ENCODE measurements at regions not wholly inside any gene's neighbourhood (a gene's known extent, or its start where the extent isn't known, plus 50 kb on each side); places are given as distances from the start of the nearest gene placed in this dataset.

GRCh38 chr4:111631215-111631999 is 513.8 kb upstream of the FAM241A start:
- no peak for DNase-seq

- no peak for DNase-seq
These were observed 512.6 kb upstream of the FAM241A start for GRCh38 chr4:111632641-111633151.

- no peak for DNase-seq
These were observed 511.5 kb upstream of the FAM241A start for GRCh38 chr4:111633663-111634266.

GRCh38 chr4:111635646-111636045 is 509.6 kb upstream of the FAM241A start:
- no peak for DNase-seq

- DNase-seq: no peak
These were observed 508.2 kb upstream of the FAM241A start for GRCh38 chr4:111636961-111637585.

- no peak for DNase-seq
These were observed 506.0 kb upstream of the FAM241A start for GRCh38 chr4:111639120-111639690.

GRCh38 chr4:111639876-111640275 is 505.4 kb upstream of the FAM241A start:
- DNase-seq: no peak

DNA sequence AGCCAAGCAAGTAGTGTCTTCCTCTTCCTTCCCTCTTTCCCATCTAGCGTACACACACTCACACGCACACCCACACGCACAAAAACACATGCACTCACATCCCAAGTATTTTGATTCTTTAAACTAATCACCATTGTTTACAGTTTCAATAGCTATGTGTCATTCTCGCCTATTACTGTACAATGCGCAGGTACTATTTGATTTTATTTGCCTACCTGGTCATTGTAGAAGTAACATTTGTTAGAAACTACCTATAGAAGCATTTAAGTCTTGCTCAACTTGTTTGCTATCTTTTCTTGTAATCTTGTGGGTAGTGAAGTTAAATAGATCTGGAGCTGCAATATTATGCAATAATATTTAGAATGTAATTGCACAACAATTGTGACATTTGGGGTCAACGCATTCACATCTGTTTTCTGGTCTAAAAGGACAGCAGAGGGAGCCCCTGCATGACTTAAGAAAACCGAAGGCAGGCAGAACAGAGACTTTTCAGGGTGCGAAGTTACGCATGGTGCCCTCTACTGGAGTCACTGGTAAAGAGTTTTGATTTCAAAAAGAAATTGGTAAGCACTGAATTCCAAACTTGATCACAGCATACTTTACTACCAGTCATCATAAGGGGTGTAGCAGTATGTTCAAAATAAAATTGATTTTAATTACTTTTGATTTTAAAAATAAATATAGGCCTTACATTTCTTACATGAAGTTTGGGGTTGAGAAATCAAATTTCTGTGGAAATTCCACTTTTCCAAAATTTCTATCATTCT is 503.3 kb upstream of the FAM241A start:
- DNase-seq: peak; percentile 72

DNA sequence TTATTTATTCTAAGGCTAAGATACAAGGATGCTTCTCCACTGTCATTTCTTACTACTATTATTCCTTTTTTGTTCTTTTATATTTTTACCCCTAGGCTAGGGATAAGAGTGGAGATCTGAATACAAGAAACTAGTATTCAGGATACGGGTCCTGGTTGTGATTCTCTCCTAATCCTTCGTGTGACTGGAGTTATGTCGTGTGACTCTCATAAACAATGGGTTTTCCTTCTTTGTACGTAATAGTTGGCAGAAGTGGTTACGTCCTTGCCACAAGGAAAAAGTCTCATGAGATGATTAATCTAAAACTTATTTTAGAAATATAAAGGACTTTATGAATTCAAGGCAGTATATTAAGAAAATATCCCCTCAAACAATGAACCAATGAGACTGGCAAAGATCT is 497.2 kb upstream of the FAM241A start:
- DNase-seq: no peak

GRCh38 chr4:111649308-111649707 is 495.9 kb upstream of the FAM241A start:
- DNase-seq: no peak

GRCh38 chr4:111650146-111650545 is 495.1 kb upstream of the FAM241A start:
- no peak for DNase-seq

GRCh38 chr4:111650674-111651086 is 494.6 kb upstream of the FAM241A start:
- no peak for DNase-seq

DNA sequence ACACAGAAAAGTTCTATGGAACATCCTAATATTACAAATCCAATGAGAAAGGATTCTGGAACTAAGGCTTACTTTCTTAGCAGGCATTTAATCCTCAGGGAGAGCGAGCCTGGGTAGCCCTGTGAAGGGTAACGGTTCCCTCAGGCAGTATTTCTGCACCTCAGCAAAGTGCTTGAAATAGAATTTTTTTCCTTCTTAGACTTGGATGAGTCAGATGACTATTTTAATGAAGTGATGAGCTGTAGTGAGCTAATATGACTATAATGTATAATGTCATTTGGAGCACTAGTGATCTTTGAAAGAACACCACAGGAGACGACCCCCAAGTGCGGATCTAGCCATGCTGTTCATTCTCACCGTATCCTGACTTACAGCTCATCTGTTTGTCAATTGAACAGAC is 493.0 kb upstream of the FAM241A start:
- no peak for DNase-seq

- DNase-seq: no peak
These were observed 492.3 kb upstream of the FAM241A start for GRCh38 chr4:111652986-111653385.

DNA sequence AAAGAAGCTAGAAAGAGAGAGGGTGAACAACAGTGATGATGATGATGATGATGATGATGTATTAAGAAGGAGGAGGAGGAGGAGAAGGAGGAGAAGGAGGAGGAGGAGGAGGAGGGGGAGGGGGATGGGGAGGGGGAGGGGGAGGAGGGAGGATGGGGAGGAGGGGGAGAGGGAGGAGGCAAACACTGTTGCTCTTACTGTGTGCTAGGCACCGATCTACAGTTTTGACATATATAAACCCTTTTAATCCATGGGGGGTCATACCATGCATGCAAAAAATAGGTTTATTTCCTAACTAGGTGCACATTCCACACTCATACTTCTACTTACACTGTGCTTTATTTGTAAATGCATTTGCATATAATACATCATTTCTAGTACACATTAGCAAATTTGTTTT is 482.8 kb upstream of the FAM241A start:
- DNase-seq: no peak

DNA sequence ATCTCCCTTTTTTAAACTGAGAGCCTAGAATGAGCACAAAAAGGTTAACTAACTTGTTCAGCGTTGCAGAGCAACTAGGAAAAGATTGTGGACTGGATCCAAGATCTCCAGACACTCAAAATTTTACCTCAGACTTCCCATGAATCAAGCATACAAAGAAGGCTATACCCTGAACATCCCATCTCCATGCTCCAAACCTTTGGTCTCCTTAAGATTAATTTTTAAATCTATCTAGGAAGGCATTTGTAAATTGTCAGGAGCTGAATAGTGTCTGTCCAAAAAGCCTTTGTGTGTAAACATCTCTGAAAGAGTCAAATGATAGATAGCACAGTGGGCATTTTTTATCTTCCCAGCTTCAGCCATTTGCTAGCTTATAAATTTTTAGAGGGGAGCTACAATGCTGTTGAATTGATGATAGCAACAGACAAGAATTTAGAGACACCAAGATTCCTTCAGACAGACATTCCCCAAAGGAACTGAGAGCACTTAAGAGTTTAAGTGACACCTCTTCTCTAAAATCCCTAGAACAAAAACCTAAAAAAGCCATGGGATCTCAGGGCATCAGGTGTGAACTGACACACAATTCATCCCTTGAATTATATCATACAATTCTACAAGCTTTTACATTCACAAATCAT is 480.8 kb upstream of the FAM241A start:
- DNase-seq: no peak

GRCh38 chr4:111666826-111667360 is 478.4 kb upstream of the FAM241A start:
- DNase-seq: no peak

DNA sequence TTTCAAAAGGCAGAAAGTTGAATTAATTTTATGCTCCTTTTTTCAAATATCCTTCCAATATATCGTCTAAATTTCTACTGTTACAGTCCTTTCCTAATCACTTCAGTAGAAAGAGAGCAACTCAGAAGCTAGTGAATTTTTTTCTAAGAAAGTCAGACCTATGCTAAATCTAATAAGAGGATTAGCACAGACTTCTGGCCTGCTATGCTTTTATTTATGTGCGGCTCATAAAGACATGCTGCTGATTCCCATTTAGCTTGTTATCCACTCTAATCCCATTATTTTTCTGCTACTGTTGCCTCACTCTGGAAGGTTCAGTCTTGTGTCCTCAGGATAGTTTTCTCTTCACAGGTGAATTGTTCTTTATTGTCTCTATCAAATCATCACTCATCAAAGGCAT is 473.5 kb upstream of the FAM241A start:
- DNase-seq: no peak

DNA sequence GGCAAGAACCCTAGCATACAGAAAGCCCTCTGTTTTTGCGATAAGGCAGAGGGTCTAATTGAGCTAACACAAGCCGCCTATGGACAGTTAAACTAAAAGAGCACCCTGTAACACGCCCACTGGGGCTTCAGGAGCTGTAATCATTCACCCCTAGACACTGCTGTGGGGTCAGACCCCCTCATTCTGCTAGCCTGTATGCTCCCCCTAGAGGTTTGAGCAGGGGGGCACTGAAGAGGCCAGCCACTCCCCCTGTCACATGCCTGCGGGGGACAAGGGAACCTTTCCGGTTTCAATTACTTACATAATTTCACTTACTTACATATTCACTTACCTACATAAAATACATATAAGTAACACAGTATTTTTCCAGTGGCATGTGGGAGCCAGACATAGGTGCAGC is 469.5 kb upstream of the FAM241A start:
- DNase-seq: no peak

DNA sequence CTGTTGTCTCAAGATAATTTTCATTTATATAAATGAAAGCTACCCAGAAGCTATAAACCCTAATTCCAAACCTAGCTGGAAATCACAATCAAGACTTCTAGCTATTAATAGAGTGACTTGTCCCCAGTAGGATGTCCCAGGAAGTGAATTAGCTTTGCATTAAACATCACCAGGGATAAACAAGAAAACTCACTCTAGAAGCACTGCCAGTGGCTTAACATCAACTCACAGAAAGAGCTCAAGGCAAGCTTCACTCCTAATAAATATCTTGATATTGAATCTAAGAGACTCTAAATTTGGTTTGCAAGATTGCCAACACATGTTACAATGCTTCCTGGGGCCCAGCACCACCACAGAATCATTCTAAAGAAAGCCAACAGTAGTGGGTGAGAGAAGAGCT is 468.7 kb upstream of the FAM241A start:
- DNase-seq: no peak

DNA sequence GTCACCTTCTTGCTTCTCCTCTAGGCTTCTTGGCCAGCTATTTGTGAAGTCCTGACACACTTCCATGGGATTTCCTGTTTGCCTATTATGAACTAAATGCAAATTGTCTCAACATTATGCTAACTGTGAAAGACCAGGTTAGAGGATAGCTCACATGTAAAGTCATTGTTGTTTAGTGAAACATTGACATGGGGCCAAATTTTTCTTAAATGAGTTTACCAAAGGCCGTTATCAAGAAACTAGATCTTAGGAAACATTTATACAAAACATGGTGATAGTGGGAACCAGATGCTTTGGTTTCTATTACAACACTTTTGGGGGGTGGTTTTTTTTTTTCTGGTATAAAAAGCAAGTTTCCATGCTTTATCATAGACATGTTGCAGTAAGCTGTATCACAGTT is 466.8 kb upstream of the FAM241A start:
- DNase-seq: no peak

GRCh38 chr4:111678908-111679307 is 466.3 kb upstream of the FAM241A start:
- DNase-seq: no peak

All from femur (tissue), 1 donor.